Ectodermal cell (in vitro differentiated cells): ENCODE measurements at regions not wholly inside any gene's neighbourhood (a gene's known extent, or its start where the extent isn't known, plus 50 kb on each side); places are given as distances from the start of the nearest gene placed in this dataset.
"Not testable (repeated sequence)": the region's sequence is repeated elsewhere in the genome, so short reads cannot be mapped to it uniquely, and the experiment has no call there.

ENCODE experiments used
- H3K27ac ChIP-seq: 2 replicates; pipeline ENCODE4 v1.7.0; 2013; ENCODE audit warnings: mild to moderate bottlenecking, low read depth, low read length; ENCODE audit not compliant: insufficient read depth, poor library complexity, severe bottlenecking
- H3K27me3 ChIP-seq: 2 replicates; pipeline ENCODE4 v1.7.0; 2013; ENCODE audit warnings: mild to moderate bottlenecking, low read length; ENCODE audit not compliant: insufficient read depth, control insufficient read depth, poor library complexity, severe bottlenecking
- H3K36me3 ChIP-seq: one replicate; pipeline ENCODE4 v1.7.0; 2013; ENCODE audit warnings: low read length; ENCODE audit not compliant: control insufficient read depth, insufficient read depth
- H3K4me1 ChIP-seq: one replicate; pipeline ENCODE4 v1.7.0; 2013; ENCODE audit warnings: low read length; ENCODE audit not compliant: control insufficient read depth, insufficient read depth
- H3K4me3 ChIP-seq: 2 replicates; pipeline ENCODE4 v1.7.0; 2013; ENCODE audit warnings: low read depth, low read length, control low read depth; ENCODE audit not compliant: insufficient read depth
- H3K9me3 ChIP-seq: 2 replicates; pipeline ENCODE4 v1.7.0; 2013; ENCODE audit warnings: mild to moderate bottlenecking, low read length, moderate library complexity; ENCODE audit not compliant: control insufficient read depth
- WGBS, 2 experiments: methylation state at CpG; one replicate each; pipeline ENCODE4 v1.1.7; 2013; ENCODE audit warnings: missing lambda C conversion rate in 2 of 2; 5-methylcytosine and 5-hydroxymethylcytosine counted together

DNA sequence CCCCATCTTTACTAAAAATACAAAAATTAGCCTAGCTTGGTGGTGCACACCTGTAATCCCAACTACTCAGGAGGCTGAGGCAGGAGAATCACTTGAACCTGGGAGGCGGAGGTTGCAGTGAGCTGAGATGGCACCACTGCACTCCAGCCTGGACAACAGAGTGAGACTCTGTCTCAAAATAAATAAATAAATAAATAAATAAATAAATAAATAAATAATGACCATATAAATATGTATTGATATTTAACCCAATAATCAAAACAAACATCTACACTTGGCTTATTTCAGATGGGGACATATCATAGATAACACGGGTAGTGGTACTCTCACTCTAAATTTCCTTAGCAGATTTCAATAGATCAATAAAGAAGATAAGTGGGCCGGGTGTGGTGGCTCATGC lies 1923.7 kb upstream of the AGA start:
- not testable (repeated sequence) for H3K4me3 ChIP-seq, H3K9me3 ChIP-seq, H3K36me3 ChIP-seq, H3K27me3 ChIP-seq, H3K27ac ChIP-seq, H3K4me1 ChIP-seq
- WGBS, 2 experiments = 88 to 89% methylated on average over 2 to 3 of the region's 3 CpGs

DNA sequence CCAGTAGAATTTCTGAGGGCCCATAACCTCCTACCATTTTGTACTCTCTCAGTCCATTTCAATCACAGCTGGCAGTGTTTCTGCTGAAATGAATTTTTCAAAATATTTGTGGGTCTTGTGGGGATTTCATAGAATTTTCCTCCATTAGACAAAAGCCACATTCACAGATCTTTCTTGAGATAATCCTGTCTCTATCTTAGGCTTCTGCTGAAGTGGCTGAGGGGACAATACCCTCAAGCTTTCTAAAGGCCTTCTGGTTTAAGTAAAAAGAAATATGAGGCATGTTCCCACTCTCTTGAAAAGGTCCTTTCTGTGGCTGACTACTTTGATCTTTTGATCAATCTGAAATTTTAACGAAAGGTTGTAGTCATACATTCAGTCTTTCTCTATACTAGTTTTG lies 1930.0 kb upstream of the AGA start:
- H3K27ac ChIP-seq = no peak overlapping the region
- H3K4me1 ChIP-seq = no peaks in the 10 kb centered on the region
- H3K36me3 ChIP-seq = no peaks in the 10 kb centered on the region
- H3K27me3 ChIP-seq = no peaks in the 10 kb centered on the region
- H3K4me3 ChIP-seq = no peak overlapping the region
- H3K9me3 ChIP-seq = no peaks in the 10 kb centered on the region
- 85 to 88% methylated on average over 1 of the region's 1 CpG for WGBS, 2 experiments

DNA sequence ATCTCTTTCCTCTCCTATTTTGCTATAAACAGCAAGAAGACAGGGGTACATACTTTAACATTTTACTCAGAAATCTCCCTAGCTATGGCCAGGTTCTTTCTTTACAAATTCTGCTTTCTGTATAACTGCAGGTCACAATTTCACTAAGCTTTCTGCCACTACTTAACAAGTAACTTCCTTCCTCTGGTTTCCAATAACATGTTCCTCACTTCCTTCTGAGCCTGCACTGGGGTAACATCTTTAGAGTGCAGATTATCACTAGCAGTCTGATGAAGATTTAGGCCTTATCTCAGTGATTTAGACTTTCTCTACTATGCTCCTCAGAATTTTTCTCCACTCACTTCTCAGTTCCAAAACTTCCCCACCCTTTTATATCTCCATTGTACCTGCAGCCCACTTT lies 1930.5 kb upstream of the AGA start:
- Histone ChIP-seq H3K4me1 (no peaks in the 10 kb centered on the region), H3K36me3 (no peaks in the 10 kb centered on the region), H3K9me3 (no peaks in the 10 kb centered on the region), H3K27ac (no peak overlapping the region), H3K27me3 (no peaks in the 10 kb centered on the region), H3K4me3 (no peak overlapping the region)

DNA sequence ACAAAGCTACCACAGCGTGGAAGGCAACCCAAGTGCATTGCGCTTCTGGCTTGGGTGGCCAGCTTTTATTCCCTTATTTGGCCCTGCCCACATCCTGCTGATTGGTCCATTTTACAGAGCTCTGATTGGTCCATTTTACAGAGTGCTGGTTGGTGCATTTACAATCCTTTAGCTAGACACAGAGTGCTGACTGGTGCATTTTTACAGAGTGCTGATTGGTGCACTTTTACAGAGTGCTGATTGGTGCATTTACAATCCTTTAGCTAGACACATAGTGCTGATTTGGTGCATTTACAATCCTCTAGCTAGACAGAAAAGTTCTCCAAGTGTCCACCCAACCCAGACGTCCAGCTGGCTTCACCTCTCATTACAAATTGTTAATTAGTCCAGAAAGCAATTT lies 1936.6 kb upstream of the AGA start:
- H3K36me3 ChIP-seq, H3K27me3 ChIP-seq, H3K27ac ChIP-seq, H3K4me1 ChIP-seq, H3K9me3 ChIP-seq, H3K4me3 ChIP-seq: not testable (repeated sequence)
- WGBS, 2 experiments = 92 to 100% methylated on average over 3 of the region's 3 CpGs

DNA sequence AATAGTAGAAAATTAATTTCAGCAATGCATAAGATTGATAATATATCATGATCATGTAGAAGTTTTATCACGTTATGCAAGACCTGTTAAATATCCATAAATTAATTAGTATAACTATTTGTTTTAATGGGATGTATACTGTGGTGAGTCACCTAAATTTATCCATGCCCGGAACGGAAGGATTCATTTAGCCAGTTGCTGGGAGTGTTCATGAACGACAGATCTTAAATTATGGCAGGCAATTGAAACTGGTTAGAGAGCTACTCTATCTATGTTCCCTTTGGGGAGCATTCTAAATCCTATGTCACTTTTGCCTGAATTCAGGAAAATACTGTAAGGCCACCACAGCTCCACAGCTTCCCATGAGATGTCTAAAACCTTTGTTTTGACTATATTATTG lies 1950.5 kb upstream of the AGA start:
- H3K4me1 ChIP-seq = no peaks in the 10 kb centered on the region
- no peak overlapping the region for H3K27ac ChIP-seq
- 96 to 97% methylated on average over 3 of the region's 4 CpGs for WGBS, 2 experiments
- H3K36me3 ChIP-seq = no peaks in the 10 kb centered on the region
- no peaks in the 10 kb centered on the region for H3K27me3 ChIP-seq
- no peaks in the 10 kb centered on the region for H3K9me3 ChIP-seq
- no peak overlapping the region for H3K4me3 ChIP-seq

DNA sequence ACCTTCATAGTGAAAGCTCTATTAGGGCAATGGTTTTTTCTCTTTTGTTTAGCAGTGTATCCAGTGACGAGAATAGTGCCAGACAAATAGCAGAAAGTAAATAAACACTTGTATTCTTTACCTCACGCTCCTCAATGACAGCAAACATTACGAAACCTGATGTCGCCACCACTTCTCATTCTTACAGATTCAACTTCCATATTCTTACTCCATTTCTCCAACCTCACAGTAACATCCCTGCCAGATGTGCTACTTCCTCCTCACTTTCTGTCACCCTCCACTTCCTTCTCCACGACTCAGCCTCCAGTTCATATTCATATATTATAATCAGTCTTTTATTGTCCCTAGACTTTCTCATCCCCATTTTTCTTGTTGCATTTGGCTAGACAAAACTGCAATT lies 1956.2 kb upstream of the AGA start:
- Histone ChIP-seq H3K9me3 (no peaks in the 10 kb centered on the region), H3K4me1 (no peaks in the 10 kb centered on the region), H3K27me3 (no peaks in the 10 kb centered on the region), H3K4me3 (no peak overlapping the region), H3K36me3 (no peaks in the 10 kb centered on the region), H3K27ac (no peak overlapping the region)
- WGBS, 2 experiments = 93 to 94% methylated on average over 5 of the region's 5 CpGs

GRCh38 chr4:179399054-179399782 lies 1957.0 kb upstream of the AGA start:
- Histone ChIP-seq H3K27me3 (no peaks in the 10 kb centered on the region), H3K27ac (no peak overlapping the region), H3K4me1 (no peaks in the 10 kb centered on the region), H3K4me3 (no peak overlapping the region), H3K9me3 (no peaks in the 10 kb centered on the region), H3K36me3 (no peaks in the 10 kb centered on the region)

DNA sequence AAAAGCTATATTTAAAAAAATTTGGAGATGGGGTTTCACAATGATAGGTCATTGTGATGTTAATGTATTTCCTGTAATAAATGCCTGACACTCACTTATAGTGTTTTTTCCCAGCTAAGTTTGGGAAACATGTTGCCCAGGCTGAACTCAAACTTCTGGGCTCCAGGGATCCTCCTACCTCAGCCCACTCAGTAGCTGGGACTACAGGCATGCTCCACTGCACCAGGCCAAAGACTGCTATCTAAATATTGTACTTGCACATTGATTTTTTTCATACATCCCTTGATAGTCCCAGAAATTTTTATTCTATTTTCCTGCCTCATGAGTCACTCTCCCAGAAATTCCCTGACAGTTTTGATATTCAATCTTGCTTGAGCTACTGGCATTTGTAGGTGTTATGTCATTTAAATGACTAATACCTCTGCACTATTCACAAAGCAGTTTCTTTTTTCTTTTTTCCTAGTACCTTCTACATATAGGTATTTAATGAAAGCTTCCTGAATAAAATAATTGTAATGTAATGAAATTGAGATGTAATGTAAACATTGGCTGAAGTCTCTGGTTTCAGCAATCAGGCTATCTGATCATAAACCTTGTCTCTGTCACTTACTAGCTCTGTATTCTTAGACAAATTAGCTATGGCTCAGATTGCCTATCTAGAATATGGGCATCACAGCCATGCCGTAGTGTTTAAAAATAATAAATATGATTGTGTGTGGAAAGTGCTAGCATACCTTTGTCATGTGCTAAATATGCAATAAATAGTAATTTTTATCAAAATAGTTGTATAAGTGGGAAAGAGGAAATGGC lies 1973.0 kb upstream of the AGA start:
- H3K36me3 ChIP-seq = no peaks in the 10 kb centered on the region
- no peaks in the 10 kb centered on the region for H3K9me3 ChIP-seq
- no peak overlapping the region for H3K4me3 ChIP-seq
- no peak overlapping the region for H3K27ac ChIP-seq
- no peaks in the 10 kb centered on the region for H3K27me3 ChIP-seq
- no peaks in the 10 kb centered on the region for H3K4me1 ChIP-seq
- WGBS, 2 experiments = 100% methylated on average over 1 of the region's 1 CpG

DNA sequence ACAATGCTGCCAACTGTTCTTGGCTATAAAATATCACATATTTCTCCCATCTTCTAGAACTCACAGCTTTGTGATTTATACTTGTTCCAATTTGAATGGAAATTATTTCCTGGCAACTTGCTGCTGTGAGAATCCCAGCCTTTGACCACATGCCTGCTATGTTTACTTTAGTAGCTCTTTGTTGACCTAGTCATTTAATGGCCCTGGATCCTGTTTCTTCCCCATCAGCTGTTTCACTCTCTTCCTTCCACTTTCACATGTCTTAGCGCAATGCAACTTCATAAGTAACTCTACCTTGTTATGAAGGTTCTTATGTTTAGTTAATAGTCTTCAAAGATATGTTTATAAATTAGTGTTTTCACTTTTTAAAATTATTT lies 1973.6 kb upstream of the AGA start:
- H3K27me3 ChIP-seq = no peaks in the 10 kb centered on the region
- WGBS, 2 experiments = no CpG with 5 or more reads among the region's 1 CpG
- H3K36me3 ChIP-seq = no peaks in the 10 kb centered on the region
- no peak overlapping the region for H3K27ac ChIP-seq
- H3K4me3 ChIP-seq = no peak overlapping the region
- no peaks in the 10 kb centered on the region for H3K9me3 ChIP-seq
- H3K4me1 ChIP-seq = no peaks in the 10 kb centered on the region

DNA sequence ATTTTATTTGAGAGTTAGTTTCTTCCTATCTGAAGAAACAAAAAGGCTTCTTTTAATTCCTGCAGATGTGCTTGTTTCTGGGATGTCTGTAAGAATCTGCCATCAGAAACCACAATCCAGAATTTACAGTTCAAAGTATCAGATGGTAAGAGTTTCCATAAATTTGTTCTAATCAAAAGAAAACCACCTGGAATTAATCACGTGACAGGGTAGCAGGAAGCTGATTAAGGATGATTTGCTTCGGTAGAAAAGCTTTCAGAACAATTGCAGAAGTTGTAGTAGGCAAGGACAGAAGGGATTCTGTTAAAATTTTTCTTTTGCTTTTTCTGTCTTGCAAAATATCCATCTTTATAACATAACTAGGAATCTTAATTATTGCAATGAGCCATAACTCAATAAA lies 1975.1 kb upstream of the AGA start:
- no peak overlapping the region for H3K27ac ChIP-seq
- 85 to 94% methylated on average over 2 of the region's 2 CpGs for WGBS, 2 experiments
- H3K4me3 ChIP-seq = no peak overlapping the region
- H3K9me3 ChIP-seq = no peaks in the 10 kb centered on the region
- H3K36me3 ChIP-seq = no peaks in the 10 kb centered on the region
- no peaks in the 10 kb centered on the region for H3K27me3 ChIP-seq
- no peaks in the 10 kb centered on the region for H3K4me1 ChIP-seq
